Natural killer cell (primary cell): ENCODE measurements at regions not wholly inside any gene's neighbourhood (a gene's known extent, or its start where the extent isn't known, plus 50 kb on each side); places are given as distances from the start of the nearest gene placed in this dataset.
"Not testable (repeated sequence)": the region's sequence is repeated elsewhere in the genome, so short reads cannot be mapped to it uniquely, and the experiment has no call there.

Experiments
- ATAC-seq, 3 donors: fragments of 150-1000 bp in 2 of 3; fragments of 200-7000 bp in 1 of 3; cut with Tn5 transposase; 1 replicate in 1 of 3; 2 replicates in 2 of 3; pipeline ENCODE4 v1.10.0; 2021; ENCODE audit warnings: mild to moderate bottlenecking in 2 of 3, moderate library complexity in 2 of 3
- DNase-seq, 2 donors: peaks; one replicate each; pipeline versions ENCODE4 v3.0.0 to v3.0.0-alpha.2; 2013 to 2021; ENCODE audit warnings: mixed read lengths in 1 of 2
- H3K27ac ChIP-seq: one replicate; pipeline ENCODE4 v1.5.1; 2013; ENCODE audit warnings: mild to moderate bottlenecking, low read length
- H3K27me3 ChIP-seq: one replicate; pipeline ENCODE4 v1.6.1; 2013; ENCODE audit warnings: low read length; ENCODE audit not compliant: control insufficient read depth, insufficient read depth
- H3K36me3 ChIP-seq: one replicate; pipeline ENCODE4 v1.6.1; 2013; ENCODE audit warnings: low read length; ENCODE audit not compliant: control insufficient read depth, insufficient read depth
- H3K4me1 ChIP-seq: one replicate; pipeline ENCODE4 v1.6.1; 2013; ENCODE audit warnings: low read length; ENCODE audit not compliant: control insufficient read depth, insufficient read depth
- H3K4me3 ChIP-seq: one replicate; pipeline ENCODE4 v1.5.1; 2013; ENCODE audit warnings: low read length
- H3K9me3 ChIP-seq: one replicate; pipeline ENCODE4 v1.6.1; 2013; ENCODE audit warnings: low read length; ENCODE audit not compliant: control insufficient read depth, insufficient read depth
- H3K27ac Mint-ChIP-seq, 2 donors: one replicate each; pipeline ENCODE4 v1.8.0; 2022; ENCODE audit warnings: mild to moderate bottlenecking in 2 of 2, mixed read lengths in 2 of 2, moderate library complexity in 1 of 2
- H3K27me3 Mint-ChIP-seq, 2 donors: one replicate each; pipeline ENCODE4 v1.8.0; 2022; ENCODE audit warnings: low read depth in 2 of 2, mixed read lengths in 2 of 2
- H3K36me3 Mint-ChIP-seq: one replicate; pipeline ENCODE4 v1.8.0; 2022; ENCODE audit warnings: mixed read lengths
- H3K4me1 Mint-ChIP-seq, 2 donors: one replicate each; pipeline ENCODE4 v1.8.0; 2022; ENCODE audit warnings: mixed read lengths in 2 of 2
- H3K4me3 Mint-ChIP-seq: one replicate; pipeline ENCODE4 v1.8.0; 2022; ENCODE audit warnings: mild to moderate bottlenecking, moderate library complexity, mixed read lengths
- H3K9me3 Mint-ChIP-seq, 2 donors: one replicate each; pipeline ENCODE4 v1.8.0; 2022; ENCODE audit warnings: mixed read lengths in 2 of 2
- WGBS: methylation state at CpG from one replicate; pipeline ENCODE4 v1.1.7; 2013; ENCODE audit warnings: missing lambda C conversion rate; ENCODE audit not compliant: insufficient coverage; 5-methylcytosine and 5-hydroxymethylcytosine counted together
- intact Hi-C: fragments of 100-400 bp; cut with micrococcal nuclease; formaldehyde crosslinking; loops from one replicate; pipeline ENCODE4 v1.14.2; 2022

GRCh38 chr9:61817127-61817705 lies 627.4 kb downstream of the SPATA31A7 start:
- H3K27ac Mint-ChIP-seq, H3K27me3 Mint-ChIP-seq, DNase-seq, H3K27me3 ChIP-seq, H3K4me1 ChIP-seq, H3K27ac ChIP-seq, H3K9me3 ChIP-seq, H3K9me3 Mint-ChIP-seq, H3K4me3 ChIP-seq, H3K4me1 Mint-ChIP-seq, intact Hi-C loops, H3K36me3 ChIP-seq, H3K36me3 Mint-ChIP-seq, H3K4me3 Mint-ChIP-seq, ATAC-seq: not testable (repeated sequence)
- no CpG with 5 or more reads among the region's 4 CpGs for WGBS

GRCh38 chr9:61853624-61854259 lies 663.9 kb downstream of the SPATA31A7 start:
- ATAC-seq, result peak; percentile 63 to 81 (median 71)
- H3K27me3 ChIP-seq, H3K27me3 Mint-ChIP-seq, H3K4me3 Mint-ChIP-seq, H3K27ac ChIP-seq, H3K4me1 ChIP-seq, H3K36me3 ChIP-seq, H3K9me3 Mint-ChIP-seq, H3K4me3 ChIP-seq, H3K36me3 Mint-ChIP-seq, H3K27ac Mint-ChIP-seq, intact Hi-C loops, H3K9me3 ChIP-seq, H3K4me1 Mint-ChIP-seq: not testable (repeated sequence)
- peak in 1 of 2 donors; percentile 63 for DNase-seq
- 0% methylated on average over 12 of the region's 40 CpGs for WGBS

DNA sequence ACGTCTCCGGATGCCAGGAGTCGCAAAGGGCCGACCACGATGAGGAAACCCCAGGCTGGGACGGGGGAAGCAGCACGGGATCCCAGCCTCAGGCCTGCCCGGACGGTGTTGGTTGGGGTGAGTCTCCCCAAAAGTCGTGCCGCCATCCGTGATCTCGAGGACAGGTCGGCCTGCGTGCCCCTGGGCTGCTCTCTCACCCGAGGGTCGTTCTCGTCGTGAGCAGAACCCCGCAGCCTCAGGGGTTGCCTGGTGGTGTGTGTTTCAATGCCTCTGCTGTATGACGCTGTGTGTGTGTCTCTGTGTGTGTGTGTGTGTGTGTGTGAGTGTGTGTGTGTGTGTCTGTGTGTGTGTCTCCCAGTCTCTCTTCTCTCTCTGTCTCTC lies 664.4 kb downstream of the SPATA31A7 start:
- ATAC-seq, H3K4me3 ChIP-seq, H3K27ac Mint-ChIP-seq, intact Hi-C loops, H3K4me1 Mint-ChIP-seq, H3K4me1 ChIP-seq, H3K36me3 Mint-ChIP-seq, H3K27me3 Mint-ChIP-seq, H3K4me3 Mint-ChIP-seq, H3K9me3 ChIP-seq, H3K27ac ChIP-seq, H3K27me3 ChIP-seq, H3K9me3 Mint-ChIP-seq, H3K36me3 ChIP-seq, DNase-seq: not testable (repeated sequence)
- WGBS, result no CpG with 5 or more reads among the region's 21 CpGs

DNA sequence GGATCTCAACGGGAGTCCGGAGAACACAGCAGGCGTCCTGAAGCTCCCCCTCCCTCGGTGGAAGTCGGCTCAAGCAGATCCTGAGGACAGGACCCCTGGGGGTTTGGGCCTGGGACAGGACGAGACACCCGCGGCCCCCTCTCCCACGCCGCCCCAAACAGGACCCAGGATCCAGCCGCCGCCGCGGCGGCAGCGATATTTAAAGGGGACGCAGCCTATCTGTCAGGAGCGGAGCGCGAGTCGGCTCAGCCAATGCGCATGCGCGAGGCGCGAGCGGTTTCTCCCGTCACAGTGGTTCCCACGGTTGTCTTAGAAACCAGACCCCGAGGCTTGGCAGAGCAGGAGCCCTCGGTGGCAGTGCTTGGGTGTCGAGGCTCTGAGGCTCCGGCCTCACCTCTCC lies 666.4 kb downstream of the SPATA31A7 start:
- H3K4me3 Mint-ChIP-seq, H3K36me3 Mint-ChIP-seq, H3K27me3 ChIP-seq, H3K27me3 Mint-ChIP-seq, H3K4me3 ChIP-seq, H3K27ac ChIP-seq, H3K9me3 ChIP-seq, intact Hi-C loops, H3K36me3 ChIP-seq, H3K4me1 Mint-ChIP-seq, H3K27ac Mint-ChIP-seq, H3K4me1 ChIP-seq, DNase-seq, H3K9me3 Mint-ChIP-seq: not testable (repeated sequence)
- ATAC-seq, result peak; percentile 58 to 76 (median 73)
- WGBS, result no CpG with 5 or more reads among the region's 33 CpGs

DNA sequence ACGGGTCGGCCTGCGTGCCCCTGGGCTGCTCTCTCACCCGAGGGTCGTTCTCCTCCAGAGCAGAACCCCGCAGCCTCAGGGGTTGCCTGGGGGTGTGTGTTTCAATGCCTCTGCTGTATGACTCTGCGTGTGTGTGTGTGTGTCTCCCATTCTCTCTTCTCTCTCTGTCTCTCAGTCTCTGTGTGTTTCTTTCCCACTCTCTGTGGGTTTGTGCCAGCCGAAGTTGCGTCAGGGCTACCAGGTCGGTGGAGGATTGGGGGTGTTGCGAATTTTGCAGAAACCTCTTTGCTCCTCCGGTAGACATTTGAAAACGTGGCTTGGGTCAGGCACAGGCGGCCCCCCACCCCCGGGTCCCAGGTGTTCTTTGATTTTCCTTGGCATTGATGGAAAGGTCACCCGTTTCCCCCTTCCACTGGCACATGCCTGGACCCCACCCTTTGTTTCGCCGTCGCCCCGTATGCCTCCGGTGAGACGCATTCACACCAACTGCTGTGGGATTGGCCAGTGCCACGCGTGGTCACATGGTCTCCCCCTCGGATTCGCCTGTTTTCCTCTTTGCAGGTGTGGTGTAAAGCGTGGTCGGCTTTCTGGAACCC lies 667.1 kb downstream of the SPATA31A7 start:
- H3K27me3 Mint-ChIP-seq, H3K4me3 ChIP-seq, H3K27ac Mint-ChIP-seq, H3K27ac ChIP-seq, H3K4me1 ChIP-seq, H3K36me3 ChIP-seq, intact Hi-C loops, H3K9me3 ChIP-seq, H3K4me1 Mint-ChIP-seq, H3K27me3 ChIP-seq, H3K9me3 Mint-ChIP-seq, H3K36me3 Mint-ChIP-seq: not testable (repeated sequence)
- 62% methylated on average over 4 of the region's 28 CpGs for WGBS
- peak overlapping the region; percentile 67 for H3K4me3 Mint-ChIP-seq
- peak in 1 of 3 donors; percentile 31 for ATAC-seq
- peak in 1 of 2 donors; percentile 15 for DNase-seq

DNA sequence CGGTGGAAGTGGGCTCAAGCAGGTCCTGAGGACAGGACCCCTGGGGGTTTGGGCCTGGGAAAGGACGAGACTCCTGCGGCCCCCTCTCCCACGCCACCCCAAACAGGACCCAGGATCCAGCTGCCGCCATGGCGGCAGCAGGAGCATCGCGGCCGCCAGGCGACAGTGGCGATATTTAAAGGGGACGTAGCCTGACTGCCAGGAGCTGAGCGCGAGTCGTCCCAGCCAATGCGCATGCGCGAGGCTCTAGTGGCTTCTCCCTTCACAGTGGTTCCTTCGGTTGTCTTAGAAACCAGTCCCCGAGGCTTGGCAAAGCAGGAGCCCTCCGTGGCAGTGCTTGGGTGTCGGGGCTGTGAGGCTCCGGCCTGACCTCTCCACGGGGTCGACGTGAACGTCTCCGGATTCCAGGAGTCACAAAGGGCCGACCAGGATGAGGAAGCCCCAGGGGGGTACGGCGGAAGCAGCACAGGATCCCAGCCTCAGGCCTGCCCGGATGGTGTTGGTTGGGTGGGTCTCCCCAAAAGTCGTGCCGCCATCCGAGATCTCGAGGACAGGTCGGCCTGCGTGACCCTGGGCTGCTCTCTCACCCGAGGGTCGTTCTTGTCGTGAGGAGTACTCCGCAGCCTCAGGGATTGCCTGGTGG lies 668.0 kb downstream of the SPATA31A7 start:
- no CpG with 5 or more reads among the region's 42 CpGs for WGBS
- not testable (repeated sequence) for H3K4me3 Mint-ChIP-seq

GRCh38 chr9:61862431-61862971 lies 672.7 kb downstream of the SPATA31A7 start:
- H3K27me3 Mint-ChIP-seq, H3K36me3 ChIP-seq, intact Hi-C loops, H3K27ac ChIP-seq, H3K4me3 Mint-ChIP-seq, H3K9me3 Mint-ChIP-seq, H3K27ac Mint-ChIP-seq, H3K4me1 ChIP-seq, H3K27me3 ChIP-seq, H3K9me3 ChIP-seq, H3K36me3 Mint-ChIP-seq, H3K4me1 Mint-ChIP-seq, H3K4me3 ChIP-seq: not testable (repeated sequence)
- ATAC-seq, result peak; percentile 44 to 68 (median 51)
- DNase-seq, result peak in 1 of 2 donors; percentile 62
- no CpG with 5 or more reads among the region's 29 CpGs for WGBS

More for the DNA sequence above, 668.0 kb downstream of the SPATA31A7 start:
- H3K36me3 Mint-ChIP-seq, H3K9me3 Mint-ChIP-seq, H3K27me3 Mint-ChIP-seq, H3K4me1 ChIP-seq, H3K27ac Mint-ChIP-seq, DNase-seq, H3K36me3 ChIP-seq, H3K4me1 Mint-ChIP-seq, intact Hi-C loops, H3K27ac ChIP-seq, H3K27me3 ChIP-seq, H3K4me3 ChIP-seq, H3K9me3 ChIP-seq: not testable (repeated sequence)
- peak; percentile 78 to 82 (median 79) for ATAC-seq
